HEK293T (cell line): ENCODE measurements at regions not wholly inside any gene's neighbourhood (a gene's known extent, or its start where the extent isn't known, plus 50 kb on each side); places are given as distances from the start of the nearest gene placed in this dataset.

ENCODE experiments used
- ARNT ChIP-seq: fragments of 450-650 bp; IDR thresholded peaks from 2 replicates; pipeline ENCODE4 v1.6.1; 2017; ENCODE audit warnings: mild to moderate bottlenecking
- BHLHE40 ChIP-seq: fragments of 450-650 bp; IDR thresholded peaks from 2 replicates; pipeline ENCODE4 v1.6.1; 2016; ENCODE audit warnings: mild to moderate bottlenecking, moderate library complexity, borderline replicate concordance
- CTBP1 ChIP-seq: fragments of 450-650 bp; IDR thresholded peaks from 2 replicates; pipeline ENCODE4 v1.6.1; 2016; ENCODE audit warnings: borderline replicate concordance
- FOXA1 ChIP-seq: fragments of 450-650 bp; IDR thresholded peaks from 2 replicates; pipeline ENCODE4 v1.6.1; 2016; ENCODE audit warnings: mild to moderate bottlenecking
- FOXK2 ChIP-seq: fragments of 450-650 bp; IDR thresholded peaks from 2 replicates; pipeline ENCODE4 v1.6.1; 2016; ENCODE audit warnings: mild to moderate bottlenecking
- FOXM1 ChIP-seq: fragments of 450-650 bp; IDR thresholded peaks from 2 replicates; pipeline ENCODE4 v1.6.1; 2017; ENCODE audit warnings: mild to moderate bottlenecking, borderline replicate concordance
- HDGF ChIP-seq: fragments of 450-650 bp; IDR thresholded peaks from 2 replicates; pipeline ENCODE4 v1.6.1; 2017; ENCODE audit warnings: antibody characterized with exemption, borderline replicate concordance
- L3MBTL2 ChIP-seq: fragments of 450-650 bp; conservative IDR thresholded peaks from 2 replicates; pipeline ENCODE4 v1.6.1; 2016; ENCODE audit warnings: mild to moderate bottlenecking
- SP1 ChIP-seq: fragments of 450-650 bp; IDR thresholded peaks from 2 replicates; pipeline ENCODE4 v1.6.1; 2017
- SUZ12 ChIP-seq: fragments of 450-650 bp; IDR thresholded peaks from 2 replicates; pipeline ENCODE4 v1.6.1; 2016; ENCODE audit warnings: mild to moderate bottlenecking
- TARDBP ChIP-seq: fragments of 450-650 bp; IDR thresholded peaks from 2 replicates; pipeline ENCODE4 v1.6.1; 2016
- TF ChIP-seq, protein P1 (sequence below): fragments of 450-650 bp; IDR thresholded peaks from 2 replicates; pipeline ENCODE4 v1.6.1; 2016

DNA sequence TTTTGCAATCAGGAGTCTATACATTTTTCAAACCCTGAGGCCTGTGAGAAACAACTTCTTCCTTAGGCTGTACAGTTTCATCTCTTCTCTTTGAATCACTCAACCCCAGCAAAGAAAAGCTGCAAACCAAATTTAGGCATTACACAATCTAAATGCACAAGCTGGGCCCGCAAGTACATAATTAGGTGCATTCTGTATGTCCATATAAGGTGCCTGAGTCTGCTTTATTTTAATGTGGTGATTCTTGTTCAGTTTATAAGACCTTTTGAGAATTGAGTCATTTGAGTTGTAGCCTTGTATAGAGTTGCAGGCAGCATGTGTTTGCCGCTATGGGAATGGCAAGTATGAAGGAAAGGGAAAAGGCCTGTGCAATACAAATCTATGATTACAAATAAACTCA lies 709.6 kb upstream of the MARCKS start:
- TF ChIP-seq BHLHE40 (no peak), FOXM1 (no peak), TARDBP (no peak), HDGF (no peak), FOXA1 (no peak), L3MBTL2 (no peak), SUZ12 (no peak), SP1 (no peak), FOXK2 (no peak), ARNT (no peak), CTBP1 (no peak)
- TF ChIP-seq, protein P1, sequence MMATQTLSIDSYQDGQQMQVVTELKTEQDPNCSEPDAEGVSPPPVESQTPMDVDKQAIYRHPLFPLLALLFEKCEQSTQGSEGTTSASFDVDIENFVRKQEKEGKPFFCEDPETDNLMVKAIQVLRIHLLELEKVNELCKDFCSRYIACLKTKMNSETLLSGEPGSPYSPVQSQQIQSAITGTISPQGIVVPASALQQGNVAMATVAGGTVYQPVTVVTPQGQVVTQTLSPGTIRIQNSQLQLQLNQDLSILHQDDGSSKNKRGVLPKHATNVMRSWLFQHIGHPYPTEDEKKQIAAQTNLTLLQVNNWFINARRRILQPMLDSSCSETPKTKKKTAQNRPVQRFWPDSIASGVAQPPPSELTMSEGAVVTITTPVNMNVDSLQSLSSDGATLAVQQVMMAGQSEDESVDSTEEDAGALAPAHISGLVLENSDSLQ, result no peak
